ENCODE measurements at regions not wholly inside any gene's neighbourhood (a gene's known extent, or its start where the extent isn't known, plus 50 kb on each side); places are given as distances from the start of the nearest gene placed in this dataset.

- Histone ChIP-seq H3K79me2 (ENCODE audit: control insufficient read depth, insufficient read depth, low read length) (no peaks in the 10 kb centered on the region), H4K5ac (ENCODE audit: low read length) (no peak overlapping the region), H3K4me3 (ENCODE audit: low read length) (no peak overlapping the region), H3K79me1 (ENCODE audit: low read length) (no peaks in the 10 kb centered on the region), H2AK5ac (ENCODE audit: low read length) (no peak overlapping the region), H3K23ac (ENCODE audit: low read length) (no peak overlapping the region), H3K4ac (ENCODE audit: low read depth, low read length) (no peak overlapping the region), H3K18ac (ENCODE audit: low read length) (no peak overlapping the region), H3K4me1 (ENCODE audit: control insufficient read depth, low read depth, low read length) (peaks cover 2% of the 10 kb centered on the region), H2BK15ac (replicated peaks; ENCODE audit: low read depth) (no peak overlapping the region), H3K27ac (ENCODE audit: low read depth, low read length) (no peak overlapping the region), H2BK120ac (ENCODE audit: low read depth, low read length) (no peak overlapping the region), H4K8ac (ENCODE audit: low read depth, low read length) (no peak overlapping the region), H2BK5ac (ENCODE audit: low read length) (no peak overlapping the region), H3K27me3 (ENCODE audit: insufficient read depth, low read length, poor library complexity) (no peaks in the 10 kb centered on the region), H3K36me3 (ENCODE audit: control insufficient read depth, insufficient read depth, low read length) (no peaks in the 10 kb centered on the region), H3K4me2 (ENCODE audit: low read length) (no peak overlapping the region), H3K56ac (ENCODE audit: low read length) (peak overlapping the region; percentile 50), H3K9ac (ENCODE audit: low read length) (no peak overlapping the region)
- DNase-seq = no peak
- no CpG with 5 or more reads among the region's 3 CpGs for WGBS (ENCODE audit: extremely low coverage, insufficient coverage, low lambda C conversion rate)
These were observed 65.1 kb downstream of the SPRY4 start for GRCh38 chr5:142259758-142260157.

GRCh38 chr5:142255831-142256230 lies 69.0 kb downstream of the SPRY4 start:
- no peak overlapping the region for H2AK5ac ChIP-seq (ENCODE audit: low read length)
- H3K27me3 ChIP-seq (ENCODE audit: insufficient read depth, low read length, poor library complexity) = no peaks in the 10 kb centered on the region
- H3K4me1 ChIP-seq (ENCODE audit: control insufficient read depth, low read depth, low read length) = peaks cover 2% of the 10 kb centered on the region
- H2BK120ac ChIP-seq (ENCODE audit: low read depth, low read length) = no peak overlapping the region
- H3K36me3 ChIP-seq (ENCODE audit: control insufficient read depth, insufficient read depth, low read length) = no peaks in the 10 kb centered on the region
- no peak overlapping the region for H3K23ac ChIP-seq (ENCODE audit: low read length)
- H4K5ac ChIP-seq (ENCODE audit: low read length) = no peak overlapping the region
- no peak overlapping the region for H3K4me2 ChIP-seq (ENCODE audit: low read length)
- H3K4me3 ChIP-seq (ENCODE audit: low read length) = no peak overlapping the region
- no peaks in the 10 kb centered on the region for H3K79me2 ChIP-seq (ENCODE audit: control insufficient read depth, insufficient read depth, low read length)
- H3K4ac ChIP-seq (ENCODE audit: low read depth, low read length) = no peak overlapping the region
- no peak overlapping the region for H3K56ac ChIP-seq (ENCODE audit: low read length)
- H3K9ac ChIP-seq (ENCODE audit: low read length) = no peak overlapping the region
- no peak for DNase-seq
- no peak overlapping the region for H3K18ac ChIP-seq (ENCODE audit: low read length)
- WGBS (ENCODE audit: extremely low coverage, insufficient coverage, low lambda C conversion rate) = no CpG with 5 or more reads among the region's 1 CpG
- no peak overlapping the region for H2BK5ac ChIP-seq (ENCODE audit: low read length)
- no peaks in the 10 kb centered on the region for H3K79me1 ChIP-seq (ENCODE audit: low read length)
- H2BK15ac ChIP-seq (replicated peaks; ENCODE audit: low read depth) = no peak overlapping the region
- H3K27ac ChIP-seq (ENCODE audit: low read depth, low read length) = no peak overlapping the region
- no peak overlapping the region for H4K8ac ChIP-seq (ENCODE audit: low read depth, low read length)

GRCh38 chr5:142254431-142254830 lies 70.4 kb downstream of the SPRY4 start:
- Histone ChIP-seq H3K4me2 (ENCODE audit: low read length) (no peak overlapping the region), H4K5ac (ENCODE audit: low read length) (no peak overlapping the region), H3K4me1 (ENCODE audit: control insufficient read depth, low read depth, low read length) (no peaks in the 10 kb centered on the region), H3K18ac (ENCODE audit: low read length) (no peak overlapping the region), H3K56ac (ENCODE audit: low read length) (no peak overlapping the region), H3K4ac (ENCODE audit: low read depth, low read length) (no peak overlapping the region), H3K27ac (ENCODE audit: low read depth, low read length) (no peak overlapping the region), H3K4me3 (ENCODE audit: low read length) (no peak overlapping the region), H2BK5ac (ENCODE audit: low read length) (no peak overlapping the region), H3K23ac (ENCODE audit: low read length) (no peak overlapping the region), H2BK120ac (ENCODE audit: low read depth, low read length) (no peak overlapping the region), H3K9ac (ENCODE audit: low read length) (no peak overlapping the region), H2AK5ac (ENCODE audit: low read length) (no peak overlapping the region), H3K79me2 (ENCODE audit: control insufficient read depth, insufficient read depth, low read length) (no peaks in the 10 kb centered on the region), H4K8ac (ENCODE audit: low read depth, low read length) (no peak overlapping the region), H3K27me3 (ENCODE audit: insufficient read depth, low read length, poor library complexity) (no peaks in the 10 kb centered on the region), H2BK15ac (replicated peaks; ENCODE audit: low read depth) (no peak overlapping the region), H3K79me1 (ENCODE audit: low read length) (no peaks in the 10 kb centered on the region), H3K36me3 (ENCODE audit: control insufficient read depth, insufficient read depth, low read length) (no peaks in the 10 kb centered on the region)
- WGBS (ENCODE audit: extremely low coverage, insufficient coverage, low lambda C conversion rate) = no CpG with 5 or more reads among the region's 3 CpGs
- DNase-seq = no peak

GRCh38 chr5:142253938-142254337 lies 70.9 kb downstream of the SPRY4 start:
- Histone ChIP-seq H3K27me3 (ENCODE audit: insufficient read depth, low read length, poor library complexity) (no peaks in the 10 kb centered on the region), H3K9ac (ENCODE audit: low read length) (no peak overlapping the region), H4K8ac (ENCODE audit: low read depth, low read length) (no peak overlapping the region), H3K4ac (ENCODE audit: low read depth, low read length) (no peak overlapping the region), H3K18ac (ENCODE audit: low read length) (peak overlapping the region; percentile 11), H3K36me3 (ENCODE audit: control insufficient read depth, insufficient read depth, low read length) (no peaks in the 10 kb centered on the region), H3K79me1 (ENCODE audit: low read length) (no peaks in the 10 kb centered on the region), H3K79me2 (ENCODE audit: control insufficient read depth, insufficient read depth, low read length) (no peaks in the 10 kb centered on the region), H4K5ac (ENCODE audit: low read length) (no peak overlapping the region), H3K4me3 (ENCODE audit: low read length) (no peak overlapping the region), H2BK120ac (ENCODE audit: low read depth, low read length) (no peak overlapping the region), H2BK15ac (replicated peaks; ENCODE audit: low read depth) (no peak overlapping the region), H3K56ac (ENCODE audit: low read length) (no peak overlapping the region), H3K27ac (ENCODE audit: low read depth, low read length) (no peak overlapping the region), H2AK5ac (ENCODE audit: low read length) (no peak overlapping the region), H2BK5ac (ENCODE audit: low read length) (no peak overlapping the region), H3K23ac (ENCODE audit: low read length) (no peak overlapping the region), H3K4me2 (ENCODE audit: low read length) (no peak overlapping the region), H3K4me1 (ENCODE audit: control insufficient read depth, low read depth, low read length) (no peaks in the 10 kb centered on the region)
- no peak for DNase-seq
- WGBS (ENCODE audit: extremely low coverage, insufficient coverage, low lambda C conversion rate) = no CpG with 5 or more reads among the region's 10 CpGs

GRCh38 chr5:142250119-142250518 lies 74.7 kb downstream of the SPRY4 start:
- H2BK5ac ChIP-seq (ENCODE audit: low read length) = no peak overlapping the region
- no peak overlapping the region for H4K5ac ChIP-seq (ENCODE audit: low read length)
- H2BK120ac ChIP-seq (ENCODE audit: low read depth, low read length) = no peak overlapping the region
- no peak overlapping the region for H2AK5ac ChIP-seq (ENCODE audit: low read length)
- no peak overlapping the region for H3K56ac ChIP-seq (ENCODE audit: low read length)
- no peak for DNase-seq
- no peaks in the 10 kb centered on the region for H3K36me3 ChIP-seq (ENCODE audit: control insufficient read depth, insufficient read depth, low read length)
- no peaks in the 10 kb centered on the region for H3K27me3 ChIP-seq (ENCODE audit: insufficient read depth, low read length, poor library complexity)
- no peak overlapping the region for H3K18ac ChIP-seq (ENCODE audit: low read length)
- no peak overlapping the region for H3K23ac ChIP-seq (ENCODE audit: low read length)
- H3K79me1 ChIP-seq (ENCODE audit: low read length) = no peaks in the 10 kb centered on the region
- H4K8ac ChIP-seq (ENCODE audit: low read depth, low read length) = no peak overlapping the region
- H3K4me3 ChIP-seq (ENCODE audit: low read length) = no peak overlapping the region
- H3K27ac ChIP-seq (ENCODE audit: low read depth, low read length) = no peak overlapping the region
- H3K4me1 ChIP-seq (ENCODE audit: control insufficient read depth, low read depth, low read length) = peaks cover 6% of the 10 kb centered on the region
- no peak overlapping the region for H3K9ac ChIP-seq (ENCODE audit: low read length)
- no peak overlapping the region for H3K4me2 ChIP-seq (ENCODE audit: low read length)
- no peak overlapping the region for H2BK15ac ChIP-seq (replicated peaks; ENCODE audit: low read depth)
- no peak overlapping the region for H3K4ac ChIP-seq (ENCODE audit: low read depth, low read length)
- no peaks in the 10 kb centered on the region for H3K79me2 ChIP-seq (ENCODE audit: control insufficient read depth, insufficient read depth, low read length)

GRCh38 chr5:142248853-142249462 lies 75.9 kb downstream of the SPRY4 start:
- Histone ChIP-seq H3K18ac (ENCODE audit: low read length) (no peak overlapping the region), H3K4me3 (ENCODE audit: low read length) (no peak overlapping the region), H2BK15ac (replicated peaks; ENCODE audit: low read depth) (peak overlapping the region; percentile 64), H3K36me3 (ENCODE audit: control insufficient read depth, insufficient read depth, low read length) (no peaks in the 10 kb centered on the region), H3K27me3 (ENCODE audit: insufficient read depth, low read length, poor library complexity) (no peaks in the 10 kb centered on the region), H3K4ac (ENCODE audit: low read depth, low read length) (no peak overlapping the region), H3K23ac (ENCODE audit: low read length) (peak overlapping the region; percentile 50), H2BK120ac (ENCODE audit: low read depth, low read length) (no peak overlapping the region), H3K4me1 (ENCODE audit: control insufficient read depth, low read depth, low read length) (peaks cover 6% of the 10 kb centered on the region), H3K56ac (ENCODE audit: low read length) (peak overlapping the region; percentile 58), H3K79me2 (ENCODE audit: control insufficient read depth, insufficient read depth, low read length) (no peaks in the 10 kb centered on the region), H3K4me2 (ENCODE audit: low read length) (no peak overlapping the region), H3K9ac (ENCODE audit: low read length) (no peak overlapping the region), H2AK5ac (ENCODE audit: low read length) (no peak overlapping the region), H3K27ac (ENCODE audit: low read depth, low read length) (peak overlapping the region; percentile 51), H2BK5ac (ENCODE audit: low read length) (no peak overlapping the region), H3K79me1 (ENCODE audit: low read length) (no peaks in the 10 kb centered on the region), H4K5ac (ENCODE audit: low read length) (no peak overlapping the region), H4K8ac (ENCODE audit: low read depth, low read length) (no peak overlapping the region)
- DNase-seq = no peak
- WGBS (ENCODE audit: extremely low coverage, insufficient coverage, low lambda C conversion rate) = no CpG with 5 or more reads among the region's 14 CpGs
